ENCODE measurements at regions not wholly inside any gene's neighbourhood (a gene's known extent, or its start where the extent isn't known, plus 50 kb on each side); places are given as distances from the start of the nearest gene placed in this dataset.

DNA sequence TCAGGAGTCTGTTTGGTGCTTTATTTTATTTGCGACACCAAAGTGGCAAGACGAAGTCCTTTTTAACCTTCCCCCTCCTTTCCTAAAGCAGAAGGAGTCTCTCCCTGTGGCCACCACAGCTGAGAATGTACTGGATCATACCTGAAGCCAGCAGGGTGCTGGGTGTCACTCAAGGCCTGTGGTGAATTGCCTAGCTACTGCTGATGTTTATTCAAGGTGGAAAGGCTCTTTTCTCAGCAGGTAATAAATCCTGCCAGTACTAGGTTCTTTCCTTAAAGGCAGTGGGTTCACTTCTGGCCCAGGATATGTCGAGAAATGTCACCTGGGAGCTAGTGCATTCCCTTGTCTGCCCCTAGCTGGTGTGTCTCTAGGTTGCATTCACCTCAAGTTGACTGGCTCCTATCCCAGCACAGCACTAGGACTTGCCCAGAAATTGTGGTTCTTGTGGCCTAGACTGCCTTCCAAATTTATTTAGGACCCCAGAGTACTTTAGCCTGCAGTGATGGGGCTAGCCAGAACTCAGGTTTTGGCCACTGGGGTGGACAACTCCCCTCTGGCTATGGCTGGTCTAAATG, 60.8 kb upstream of the FAM3C start:
- Histone ChIP-seq H3K27ac (peak overlapping the region in 1 of 2 donors; percentile 66), H3K4me1 (no peaks in the 10 kb centered on the region), H3K27me3 (no peaks in the 10 kb centered on the region), H3K4me3 (no peak overlapping the region), H3K9me3 (no peaks in the 10 kb centered on the region), H3K36me3 (no peaks in the 10 kb centered on the region)
- TF ChIP-seq, protein P1, sequence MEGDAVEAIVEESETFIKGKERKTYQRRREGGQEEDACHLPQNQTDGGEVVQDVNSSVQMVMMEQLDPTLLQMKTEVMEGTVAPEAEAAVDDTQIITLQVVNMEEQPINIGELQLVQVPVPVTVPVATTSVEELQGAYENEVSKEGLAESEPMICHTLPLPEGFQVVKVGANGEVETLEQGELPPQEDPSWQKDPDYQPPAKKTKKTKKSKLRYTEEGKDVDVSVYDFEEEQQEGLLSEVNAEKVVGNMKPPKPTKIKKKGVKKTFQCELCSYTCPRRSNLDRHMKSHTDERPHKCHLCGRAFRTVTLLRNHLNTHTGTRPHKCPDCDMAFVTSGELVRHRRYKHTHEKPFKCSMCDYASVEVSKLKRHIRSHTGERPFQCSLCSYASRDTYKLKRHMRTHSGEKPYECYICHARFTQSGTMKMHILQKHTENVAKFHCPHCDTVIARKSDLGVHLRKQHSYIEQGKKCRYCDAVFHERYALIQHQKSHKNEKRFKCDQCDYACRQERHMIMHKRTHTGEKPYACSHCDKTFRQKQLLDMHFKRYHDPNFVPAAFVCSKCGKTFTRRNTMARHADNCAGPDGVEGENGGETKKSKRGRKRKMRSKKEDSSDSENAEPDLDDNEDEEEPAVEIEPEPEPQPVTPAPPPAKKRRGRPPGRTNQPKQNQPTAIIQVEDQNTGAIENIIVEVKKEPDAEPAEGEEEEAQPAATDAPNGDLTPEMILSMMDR (IDR thresholded peaks at IDR 0.05): no peak
- TF ChIP-seq POLR2AphosphoS5 (IDR thresholded peaks at IDR 0.05) (no peak), POLR2A (IDR thresholded peaks at IDR 0.05) (no peak)
- DNase-seq (ENCODE audit: low spot score in 2 of 2): peak in 1 of 2 donors; percentile 39
- intact Hi-C loops (cut with DNase I; ENCODE audit: low total_unique reads): no loop called here

DNA sequence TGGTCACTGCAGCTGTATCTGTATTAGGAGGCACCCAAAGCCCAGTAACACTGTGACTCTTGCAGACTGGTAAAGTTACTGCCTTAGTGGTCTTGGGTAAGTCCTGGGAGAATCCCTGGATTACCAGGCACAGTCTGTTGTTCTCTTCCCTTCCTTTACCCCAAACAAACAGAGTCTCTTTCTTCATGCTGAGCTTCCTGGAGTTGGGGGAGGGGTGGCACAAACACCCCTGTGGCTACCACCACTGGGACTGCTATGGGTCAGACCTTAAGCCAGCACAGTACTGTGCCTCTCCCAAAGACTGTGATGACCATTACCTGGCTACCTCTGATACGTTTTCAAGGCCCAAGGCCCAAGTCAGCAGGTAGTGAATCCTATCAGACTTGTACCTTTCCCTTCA, 59.9 kb upstream of the FAM3C start:
- H3K27ac ChIP-seq: peak overlapping the region in 1 of 2 donors; percentile 66

DNA sequence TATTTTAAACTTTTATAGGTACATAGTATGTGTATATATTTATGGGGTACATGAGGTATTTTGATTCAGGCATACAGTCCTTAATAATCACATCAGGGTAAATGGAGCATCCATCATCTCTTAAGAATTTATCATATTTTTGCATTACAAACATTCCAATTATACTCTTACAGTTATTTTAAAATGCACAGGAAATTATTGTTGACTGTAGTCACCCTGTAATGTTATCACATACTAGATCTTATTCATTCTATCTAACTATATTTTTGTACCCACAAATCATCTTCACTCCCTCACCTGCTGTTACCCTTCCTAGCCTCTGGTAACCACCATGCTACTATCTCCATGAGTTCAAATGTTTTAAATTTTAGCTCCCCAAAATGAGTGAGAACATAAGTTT, 56.3 kb upstream of the FAM3C start:
- intact Hi-C loops (cut with DNase I; ENCODE audit: low total_unique reads): no loop called here

More for the DNA sequence above, 59.9 kb upstream of the FAM3C start:
- no peaks in the 10 kb centered on the region for H3K9me3 ChIP-seq
- DNase-seq (ENCODE audit: low spot score in 2 of 2): no peak
- H3K27me3 ChIP-seq: no peaks in the 10 kb centered on the region
- H3K4me3 ChIP-seq: no peak overlapping the region
- TF ChIP-seq POLR2AphosphoS5 (IDR thresholded peaks at IDR 0.05) (no peak), POLR2A (IDR thresholded peaks at IDR 0.05) (no peak)
- TF ChIP-seq, protein P1 (IDR thresholded peaks at IDR 0.05): no peak
- no peaks in the 10 kb centered on the region for H3K36me3 ChIP-seq
- no peaks in the 10 kb centered on the region for H3K4me1 ChIP-seq
- intact Hi-C loops (cut with DNase I; ENCODE audit: low total_unique reads): no loop called here

DNA sequence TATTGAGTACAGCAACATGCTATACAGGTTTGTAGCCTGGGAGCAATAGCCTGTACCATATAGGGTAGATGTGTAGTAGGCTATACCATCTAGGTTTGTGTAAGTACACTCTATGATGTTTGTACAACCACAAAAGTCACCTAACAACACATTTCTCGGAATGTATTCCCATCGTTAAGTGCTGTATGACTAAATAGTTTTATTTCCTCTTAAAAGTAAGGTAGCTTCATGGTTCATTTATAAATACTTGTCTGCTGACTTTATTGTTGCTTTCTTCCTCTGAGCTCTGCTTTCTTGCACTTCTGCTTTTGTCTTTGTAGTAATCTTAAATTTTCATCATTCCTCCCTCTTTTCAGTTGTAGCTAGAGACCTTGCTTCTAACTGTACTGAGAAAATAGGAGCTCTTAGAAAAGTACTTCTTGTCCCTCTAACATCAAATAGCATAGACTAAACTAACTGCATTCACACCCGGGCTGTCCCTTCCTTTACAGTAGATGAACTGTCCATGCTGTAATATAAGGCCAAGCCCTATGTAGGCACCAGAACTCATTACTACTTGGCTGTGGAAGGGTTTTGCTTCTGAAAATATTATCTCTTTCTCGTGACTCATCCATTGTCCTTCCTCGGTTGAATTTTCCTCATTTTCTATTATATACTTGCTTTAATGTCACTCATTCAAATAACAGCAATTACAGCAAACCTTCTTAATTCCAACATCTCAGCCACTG, 55.4 kb upstream of the FAM3C start:
- Histone ChIP-seq H3K27ac (no peak overlapping the region), H3K9me3 (no peaks in the 10 kb centered on the region), H3K27me3 (no peaks in the 10 kb centered on the region), H3K36me3 (no peaks in the 10 kb centered on the region), H3K4me3 (no peak overlapping the region), H3K4me1 (no peaks in the 10 kb centered on the region)
- no peak for TF ChIP-seq POLR2A (IDR thresholded peaks at IDR 0.05)
- TF ChIP-seq, protein P1 (IDR thresholded peaks at IDR 0.05): no peak
- no peak for TF ChIP-seq POLR2AphosphoS5 (IDR thresholded peaks at IDR 0.05)
- intact Hi-C loops (cut with DNase I; ENCODE audit: low total_unique reads): no loop called here
- DNase-seq (ENCODE audit: low spot score in 2 of 2): no peak

More for the DNA sequence above, 56.3 kb upstream of the FAM3C start:
- no peak overlapping the region for H3K4me3 ChIP-seq
- H3K27me3 ChIP-seq: no peaks in the 10 kb centered on the region
- H3K27ac ChIP-seq: no peak overlapping the region
- TF ChIP-seq, protein P1 (IDR thresholded peaks at IDR 0.05): no peak
- TF ChIP-seq POLR2A (IDR thresholded peaks at IDR 0.05) (no peak), POLR2AphosphoS5 (IDR thresholded peaks at IDR 0.05) (no peak)
- H3K4me1 ChIP-seq: no peaks in the 10 kb centered on the region
- no peaks in the 10 kb centered on the region for H3K36me3 ChIP-seq
- no peaks in the 10 kb centered on the region for H3K9me3 ChIP-seq
- no peak for DNase-seq (ENCODE audit: low spot score in 2 of 2)

DNA sequence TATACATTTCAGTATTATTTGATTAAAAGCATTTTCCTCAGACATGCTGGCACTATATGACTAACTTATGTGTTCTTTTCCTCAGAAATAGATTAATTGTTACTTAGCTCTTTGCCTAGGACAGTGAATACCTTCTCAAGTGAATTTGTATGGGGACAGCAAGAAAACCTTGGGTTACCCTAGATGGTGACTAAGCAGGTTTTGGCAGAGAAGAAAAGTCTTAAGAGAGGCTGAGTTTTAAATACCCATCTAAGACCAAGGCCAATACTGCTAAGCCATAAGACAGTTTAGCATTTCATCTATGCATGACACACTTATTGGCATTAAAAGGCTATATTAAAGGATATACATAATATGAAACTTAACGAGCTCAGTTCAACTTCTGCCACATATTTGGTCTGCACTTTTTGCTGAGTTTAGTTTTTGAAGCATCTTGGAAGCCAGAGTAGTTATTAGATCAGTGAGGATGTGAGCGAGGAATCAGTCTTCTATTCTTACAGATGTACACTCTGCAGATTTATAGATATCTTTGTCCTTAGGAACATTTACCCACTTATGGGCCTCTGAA, 54.6 kb upstream of the FAM3C start:
- Histone ChIP-seq H3K36me3 (no peaks in the 10 kb centered on the region), H3K4me1 (no peaks in the 10 kb centered on the region), H3K9me3 (no peaks in the 10 kb centered on the region), H3K27ac (no peak overlapping the region), H3K27me3 (no peaks in the 10 kb centered on the region), H3K4me3 (no peak overlapping the region)
- no peak for DNase-seq (ENCODE audit: low spot score in 2 of 2)
- intact Hi-C loops (cut with DNase I; ENCODE audit: low total_unique reads): no loop called here
- TF ChIP-seq, protein P1 (IDR thresholded peaks at IDR 0.05): no peak
- TF ChIP-seq POLR2AphosphoS5 (IDR thresholded peaks at IDR 0.05) (no peak), POLR2A (IDR thresholded peaks at IDR 0.05) (no peak)

All from breast epithelium (tissue), 4 donors.